HFFc6 (cell line): ENCODE measurements at regions not wholly inside any gene's neighbourhood (a gene's known extent, or its start where the extent isn't known, plus 50 kb on each side); places are given as distances from the start of the nearest gene placed in this dataset.
A peak's percentile ranks its signal among the peaks of the same experiment; 100 is the strongest.

Experiments used
- DNase-seq: peaks from one replicate; pipeline ENCODE4 v3.0.0-alpha.2; 2018
- H3K27ac Mint-ChIP-seq: 2 replicates; pipeline ENCODE4 v1.8.0; 2020; ENCODE audit warnings: mild to moderate bottlenecking, mixed read lengths
- H3K27me3 Mint-ChIP-seq: 2 replicates; pipeline ENCODE4 v1.8.0; 2021; ENCODE audit warnings: mild to moderate bottlenecking, moderate library complexity, mixed read lengths; ENCODE audit not compliant: insufficient read depth
- H3K36me3 Mint-ChIP-seq: 2 replicates; pipeline ENCODE4 v1.8.0; 2021; ENCODE audit warnings: low read depth, mixed read lengths
- H3K4me1 Mint-ChIP-seq: 2 replicates; pipeline ENCODE4 v1.8.0; 2020; ENCODE audit warnings: low read depth, mixed read lengths
- H3K4me3 Mint-ChIP-seq: 2 replicates; pipeline ENCODE4 v1.8.0; 2020; ENCODE audit warnings: mild to moderate bottlenecking, moderate library complexity, mixed read lengths
- H3K9me3 Mint-ChIP-seq: 2 replicates; pipeline ENCODE4 v1.8.0; 2020; ENCODE audit warnings: mild to moderate bottlenecking, mixed read lengths
- TF ChIP-seq, protein P1 (sequence below): fragments of 200-600 bp; sonication (generic); IDR thresholded peaks from 2 replicates; pipeline ENCODE4 v1.5.0; 2021; ENCODE audit warnings: antibody characterized with exemption, mild to moderate bottlenecking

DNA sequence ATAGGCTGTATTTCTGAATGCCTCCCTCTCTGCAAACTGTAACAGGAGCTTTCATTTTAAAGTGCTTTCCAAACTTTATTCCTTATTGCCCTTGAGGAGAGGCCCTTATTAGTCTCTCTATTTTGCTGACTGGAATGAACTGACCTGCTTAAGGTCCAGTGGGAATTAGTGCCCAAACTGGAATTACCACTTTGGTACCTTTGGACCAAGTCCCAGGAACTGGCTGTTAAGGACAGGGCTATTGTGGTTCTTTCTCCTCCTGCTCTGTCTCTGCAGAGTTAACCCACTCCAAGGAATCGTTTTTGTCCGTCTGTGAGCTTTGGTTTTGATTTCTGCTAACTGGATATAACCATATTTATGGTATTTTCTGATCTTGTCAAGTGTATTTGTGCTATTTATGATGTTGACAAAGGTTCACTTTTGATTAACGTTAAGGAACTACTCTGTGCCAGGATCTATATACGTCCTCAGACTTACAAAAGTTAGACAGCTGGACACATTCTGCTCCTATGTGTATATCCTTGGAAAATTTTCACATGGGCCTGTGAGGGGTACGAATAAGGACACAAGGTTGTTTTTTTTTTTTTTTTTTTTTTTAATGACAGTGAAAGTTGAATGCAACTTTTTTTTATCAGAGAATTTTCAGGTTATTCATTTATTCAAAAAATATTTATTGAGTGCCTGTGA is 189.1 kb upstream of the ANKRD55 start:
- Mint-ChIP-seq H3K4me3 (no peak overlapping the region), H3K36me3 (peaks cover 8% of the 10 kb centered on the region; the same call in 1 of the 2 replicates), H3K9me3 (peaks cover 8% of the 10 kb centered on the region), H3K27ac (no peak overlapping the region), H3K4me1 (no peaks in the 10 kb centered on the region), H3K27me3 (no peaks in the 10 kb centered on the region)
- TF ChIP-seq, protein P1, sequence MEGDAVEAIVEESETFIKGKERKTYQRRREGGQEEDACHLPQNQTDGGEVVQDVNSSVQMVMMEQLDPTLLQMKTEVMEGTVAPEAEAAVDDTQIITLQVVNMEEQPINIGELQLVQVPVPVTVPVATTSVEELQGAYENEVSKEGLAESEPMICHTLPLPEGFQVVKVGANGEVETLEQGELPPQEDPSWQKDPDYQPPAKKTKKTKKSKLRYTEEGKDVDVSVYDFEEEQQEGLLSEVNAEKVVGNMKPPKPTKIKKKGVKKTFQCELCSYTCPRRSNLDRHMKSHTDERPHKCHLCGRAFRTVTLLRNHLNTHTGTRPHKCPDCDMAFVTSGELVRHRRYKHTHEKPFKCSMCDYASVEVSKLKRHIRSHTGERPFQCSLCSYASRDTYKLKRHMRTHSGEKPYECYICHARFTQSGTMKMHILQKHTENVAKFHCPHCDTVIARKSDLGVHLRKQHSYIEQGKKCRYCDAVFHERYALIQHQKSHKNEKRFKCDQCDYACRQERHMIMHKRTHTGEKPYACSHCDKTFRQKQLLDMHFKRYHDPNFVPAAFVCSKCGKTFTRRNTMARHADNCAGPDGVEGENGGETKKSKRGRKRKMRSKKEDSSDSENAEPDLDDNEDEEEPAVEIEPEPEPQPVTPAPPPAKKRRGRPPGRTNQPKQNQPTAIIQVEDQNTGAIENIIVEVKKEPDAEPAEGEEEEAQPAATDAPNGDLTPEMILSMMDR: no peak
- DNase-seq: no peak

DNA sequence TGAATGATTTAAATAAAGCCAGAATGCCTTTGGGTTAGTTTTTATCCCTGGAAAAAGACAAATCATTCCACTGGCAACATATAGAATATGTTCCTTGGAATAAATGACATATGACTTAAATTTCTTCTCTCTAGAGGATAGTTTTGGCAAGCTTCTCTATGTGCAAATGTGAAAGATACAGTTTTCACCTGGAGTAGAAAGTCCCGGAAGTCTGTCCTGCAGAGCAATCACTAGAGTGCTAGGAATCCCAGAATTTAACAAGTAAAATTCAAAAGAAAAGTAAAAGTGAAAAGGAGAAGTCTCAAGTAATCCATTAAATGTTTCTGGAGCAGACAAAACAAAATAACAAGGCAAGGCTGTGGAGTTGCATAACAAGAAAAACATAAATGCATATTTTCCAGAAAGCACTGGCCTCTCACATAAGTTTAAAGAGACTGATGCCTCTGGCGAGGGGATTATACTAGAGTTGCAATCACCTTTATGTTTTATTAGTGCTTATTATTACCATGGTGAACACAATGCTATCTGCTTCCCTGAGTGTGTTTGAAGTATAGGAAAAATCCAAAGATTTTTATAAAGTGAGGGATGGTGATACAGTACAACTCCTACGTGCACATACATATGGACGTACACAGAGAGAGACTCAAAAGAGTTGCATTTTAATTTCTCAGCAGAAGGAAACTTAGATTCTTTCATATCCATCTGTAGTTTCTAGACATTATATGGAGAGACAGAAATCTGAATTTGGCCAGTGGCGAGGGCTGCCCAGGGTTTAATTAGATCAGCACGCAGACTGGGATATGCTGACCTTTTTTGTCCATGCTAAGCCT is 188.3 kb upstream of the ANKRD55 start:
- TF ChIP-seq, protein P1: no peak
- Mint-ChIP-seq H3K9me3 (peaks cover 8% of the 10 kb centered on the region), H3K36me3 (peaks cover 8% of the 10 kb centered on the region; the same call in 1 of the 2 replicates), H3K27me3 (no peaks in the 10 kb centered on the region), H3K4me3 (no peak overlapping the region), H3K4me1 (no peaks in the 10 kb centered on the region), H3K27ac (no peak overlapping the region)
- DNase-seq: no peak

DNA sequence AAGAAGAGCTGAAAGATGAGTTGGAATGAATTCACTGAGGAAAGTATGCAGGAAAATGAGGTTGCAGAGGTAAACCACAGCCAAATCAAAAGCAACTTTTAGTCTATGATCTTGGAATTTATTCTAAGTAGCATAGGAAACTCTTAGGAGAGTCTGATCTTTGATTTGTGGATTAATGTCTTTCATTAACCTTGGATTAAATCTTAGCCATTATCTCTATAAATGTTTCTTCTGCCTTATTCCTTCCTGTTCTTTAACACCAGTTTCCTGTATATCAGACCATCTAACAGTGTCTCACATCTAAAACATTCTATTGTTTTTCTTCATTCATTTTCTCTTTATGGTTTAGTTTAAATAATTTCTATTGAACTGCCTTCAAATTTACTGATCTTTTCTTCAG is 187.2 kb upstream of the ANKRD55 start:
- H3K4me3 Mint-ChIP-seq: no peak overlapping the region
- peaks cover 8% of the 10 kb centered on the region; the same call in 1 of the 2 replicates for H3K36me3 Mint-ChIP-seq
- TF ChIP-seq, protein P1: no peak
- peaks cover 8% of the 10 kb centered on the region for H3K9me3 Mint-ChIP-seq
- DNase-seq: no peak
- peaks cover 8% of the 10 kb centered on the region for H3K4me1 Mint-ChIP-seq
- H3K27ac Mint-ChIP-seq: no peak overlapping the region
- H3K27me3 Mint-ChIP-seq: no peaks in the 10 kb centered on the region

DNA sequence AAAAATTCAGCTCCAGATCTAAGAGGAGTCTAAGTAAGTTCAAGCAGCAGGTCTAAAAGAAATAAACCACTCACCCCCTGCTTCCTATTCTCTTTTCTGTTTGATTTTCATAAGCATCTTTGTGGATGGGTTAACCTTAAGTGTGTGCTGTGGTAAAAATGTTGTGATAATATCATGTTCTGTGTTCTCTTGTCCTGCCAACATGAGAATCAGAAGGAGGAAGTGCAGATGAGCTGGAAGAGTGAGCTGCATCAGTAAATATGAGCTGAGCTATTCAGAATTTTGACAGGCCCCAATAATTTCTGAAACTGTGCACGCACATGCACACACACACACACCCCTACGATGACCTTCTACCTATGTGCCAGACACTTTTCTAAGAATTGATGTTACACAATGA is 186.5 kb upstream of the ANKRD55 start:
- Mint-ChIP-seq H3K27ac (no peak overlapping the region), H3K4me1 (peaks cover 13% of the 10 kb centered on the region), H3K9me3 (peaks cover 8% of the 10 kb centered on the region), H3K27me3 (no peaks in the 10 kb centered on the region), H3K4me3 (no peak overlapping the region), H3K36me3 (peaks cover 8% of the 10 kb centered on the region; the same call in 1 of the 2 replicates)
- no peak for DNase-seq
- TF ChIP-seq, protein P1: no peak

DNA sequence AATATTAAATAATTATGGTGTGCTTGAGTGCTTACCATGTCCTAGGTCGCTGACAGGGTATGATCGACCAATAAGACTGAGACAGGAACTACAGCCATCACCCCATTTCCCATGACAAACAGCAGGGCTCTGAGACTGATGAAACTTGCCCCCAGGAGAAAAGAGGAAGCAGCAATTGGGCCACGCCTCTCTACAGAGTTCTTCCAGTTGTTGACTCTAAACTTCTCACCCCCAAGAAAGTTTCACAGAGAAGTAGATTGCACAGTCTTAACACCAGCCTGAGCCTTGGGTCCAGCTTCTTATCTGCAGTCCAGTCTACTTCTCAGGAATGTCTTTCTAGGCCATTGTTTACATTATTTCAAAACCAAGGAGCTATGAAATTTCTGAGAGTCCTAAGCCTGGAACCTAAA is 182.2 kb upstream of the ANKRD55 start:
- H3K4me1 Mint-ChIP-seq: peaks cover 13% of the 10 kb centered on the region
- H3K4me3 Mint-ChIP-seq: no peak overlapping the region
- H3K9me3 Mint-ChIP-seq: peaks cover 8% of the 10 kb centered on the region
- peaks cover 8% of the 10 kb centered on the region; the same call in 1 of the 2 replicates for H3K36me3 Mint-ChIP-seq
- TF ChIP-seq, protein P1: no peak
- peaks cover 2% of the 10 kb centered on the region; the same call in 1 of the 2 replicates for H3K27me3 Mint-ChIP-seq
- peak overlapping the region; percentile 14; the same call in 1 of the 2 replicates for H3K27ac Mint-ChIP-seq
- DNase-seq: peak; percentile 20
